ENCODE measurements at regions not wholly inside any gene's neighbourhood (a gene's known extent, or its start where the extent isn't known, plus 50 kb on each side); places are given as distances from the start of the nearest gene placed in this dataset.
A peak's percentile ranks its signal among the peaks of the same experiment; 100 is the strongest.

DNA sequence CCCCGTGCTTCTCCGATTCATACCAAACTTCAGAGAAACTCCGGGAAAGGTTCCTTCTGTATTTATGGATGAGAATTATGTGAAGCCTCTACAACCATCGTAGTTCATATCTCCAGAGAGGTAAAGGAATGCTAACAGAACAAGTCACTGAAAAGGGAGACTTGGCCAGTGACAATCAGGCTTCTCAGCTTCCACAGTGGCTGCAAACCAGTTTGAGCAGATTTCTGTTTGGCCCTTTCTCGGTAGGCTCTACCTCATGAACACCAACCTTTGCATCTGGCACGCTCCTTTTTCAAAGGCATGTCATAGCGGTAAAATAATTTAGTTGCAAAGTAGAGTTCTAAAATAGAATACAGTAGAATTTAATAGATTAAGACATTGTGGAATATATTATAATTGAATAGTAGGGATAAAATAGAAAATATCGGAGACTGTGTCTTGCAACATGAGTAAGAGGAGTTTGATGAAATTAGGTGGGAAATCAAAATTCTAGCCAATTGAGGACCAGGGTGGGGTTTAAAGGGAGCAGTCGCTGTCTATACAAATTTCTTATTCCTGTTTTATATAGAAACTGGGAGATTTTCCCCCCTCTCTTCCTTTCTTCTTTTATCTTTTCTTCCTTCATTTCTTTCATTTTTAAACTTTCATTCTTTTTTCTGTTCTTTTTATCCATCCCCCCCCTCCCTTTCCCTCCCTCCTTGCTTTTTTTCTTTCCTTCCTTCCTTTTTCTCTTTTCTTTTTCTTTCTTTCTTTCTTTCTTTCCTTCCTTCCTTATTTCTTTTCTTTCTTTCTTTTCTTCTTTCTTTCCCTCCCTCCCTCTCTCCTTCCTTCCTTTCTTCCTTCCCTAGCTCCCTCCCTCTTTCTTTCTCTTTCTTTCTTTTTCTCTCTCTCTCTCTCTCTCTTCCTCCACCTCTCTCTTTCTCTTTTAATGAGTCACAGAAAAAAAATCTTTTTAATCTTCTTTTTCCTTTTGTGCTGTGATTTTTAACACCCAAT, 161.5 kb upstream of the KLF6 start:
- peak overlapping the region in 1 of 2 donors; percentile 6 for H3K4me3 ChIP-seq (ENCODE audit: control insufficient read depth in 1 of 2, extremely low read depth in 1 of 2, low read length in 1 of 2)
- Mint-ChIP-seq H3K27ac (peak overlapping the region; percentile 67 to 85), H3K4me3 (peak overlapping the region; percentile 19 to 70 (median 44)), H3K4me1 (peaks cover 53 to 90% (median 62%) of the 10 kb centered on the region in 3 donors), H3K27me3 (no peaks in the 10 kb centered on the region), H3K9me3 (no peaks in the 10 kb centered on the region), H3K36me3 (no peaks in the 10 kb centered on the region)
- peaks cover 14 to 64% of the 10 kb centered on the region in 2 experiments for H3K4me1 ChIP-seq (ENCODE audit: control insufficient read depth in 1 of 2, extremely low read depth in 1 of 2, insufficient read depth in 2 of 2, low read length in 2 of 2)
- POLR2A ChIA-PET, result interaction anchor here in 1 of 2 donors (1.5 kb wide), 1 partner anchor 161 kb away, joined by 8 read pairs; the partner anchor contains the start of gene KLF6
- no peaks in the 10 kb centered on the region for H3K36me3 ChIP-seq (ENCODE audit: control insufficient read depth in 2 of 2, extremely low read depth in 1 of 2, insufficient read depth in 1 of 2, low read length in 1 of 2)
- peak in 1 of 35 experiments; percentile 28 for DNase-seq
- WGBS (ENCODE audit: insufficient coverage), result 100% methylated on average over 2 of the region's 9 CpGs
- CTCF ChIA-PET, result interaction anchor here in 1 of 2 donors (0.6 to 0.8 kb wide), 4 partner anchors 14 to 195 kb away, joined by 3 to 4 read pairs (median 4); no protein-coding TSS in a partner anchor
- no peaks in the 10 kb centered on the region for H3K27me3 ChIP-seq (replicated peaks in 1 of 2; ENCODE audit: control insufficient read depth in 2 of 2, extremely low read depth in 1 of 2, insufficient read depth in 2 of 2, low read length in 1 of 2)
- H3K27ac ChIP-seq (ENCODE audit: low read length), result peak overlapping the region; percentile 89
- peak in 1 of 4 experiments; percentile 3 for ATAC-seq (replicated peaks in 1 of 4)
- no peaks in the 10 kb centered on the region for H3K9me3 ChIP-seq

GRCh38 chr10:3945026-3945425, 160.0 kb upstream of the KLF6 start:
- Mint-ChIP-seq H3K27ac (peak overlapping the region; percentile 67 to 84), H3K27me3 (no peaks in the 10 kb centered on the region), H3K4me1 (peaks cover 45 to 79% (median 49%) of the 10 kb centered on the region in 3 donors), H3K36me3 (no peaks in the 10 kb centered on the region), H3K9me3 (no peaks in the 10 kb centered on the region), H3K4me3 (no peak overlapping the region)
- Histone ChIP-seq H3K27ac (ENCODE audit: low read length) (peak overlapping the region; percentile 6), H3K27me3 (replicated peaks in 1 of 2; ENCODE audit: control insufficient read depth in 2 of 2, extremely low read depth in 1 of 2, insufficient read depth in 2 of 2, low read length in 1 of 2) (no peaks in the 10 kb centered on the region), H3K4me1 (ENCODE audit: control insufficient read depth in 1 of 2, extremely low read depth in 1 of 2, insufficient read depth in 2 of 2, low read length in 2 of 2) (peaks cover 12 to 56% of the 10 kb centered on the region in 2 experiments), H3K4me3 (ENCODE audit: control insufficient read depth in 1 of 2, extremely low read depth in 1 of 2, low read length in 1 of 2) (no peak overlapping the region), H3K9me3 (no peaks in the 10 kb centered on the region), H3K36me3 (ENCODE audit: control insufficient read depth in 2 of 2, extremely low read depth in 1 of 2, insufficient read depth in 1 of 2, low read length in 1 of 2) (no peaks in the 10 kb centered on the region)
- WGBS (ENCODE audit: insufficient coverage), result 100% methylated on average over 2 of the region's 5 CpGs
- CTCF ChIA-PET, result interaction anchor here (0.5 to 0.6 kb wide), 2 partner anchors 173 to 178 kb away, joined by 3 read pairs; no protein-coding TSS in a partner anchor
- ATAC-seq (replicated peaks in 1 of 4), result no peak
- no peak for DNase-seq
- POLR2A ChIA-PET, result interaction anchor here in 1 of 2 donors (0.6 kb wide), 1 partner anchor 45 kb away, joined by 8 read pairs; no protein-coding TSS in a partner anchor

GRCh38 chr10:3944591-3944990, 159.6 kb upstream of the KLF6 start:
- Histone ChIP-seq H3K36me3 (ENCODE audit: control insufficient read depth in 2 of 2, extremely low read depth in 1 of 2, insufficient read depth in 1 of 2, low read length in 1 of 2) (no peaks in the 10 kb centered on the region), H3K27me3 (replicated peaks in 1 of 2; ENCODE audit: control insufficient read depth in 2 of 2, extremely low read depth in 1 of 2, insufficient read depth in 2 of 2, low read length in 1 of 2) (no peaks in the 10 kb centered on the region), H3K27ac (ENCODE audit: low read length) (no peak overlapping the region), H3K4me1 (ENCODE audit: control insufficient read depth in 1 of 2, extremely low read depth in 1 of 2, insufficient read depth in 2 of 2, low read length in 2 of 2) (peaks cover 12 to 52% of the 10 kb centered on the region in 2 experiments), H3K4me3 (ENCODE audit: control insufficient read depth in 1 of 2, extremely low read depth in 1 of 2, low read length in 1 of 2) (no peak overlapping the region), H3K9me3 (no peaks in the 10 kb centered on the region)
- Mint-ChIP-seq H3K27me3 (no peaks in the 10 kb centered on the region), H3K9me3 (no peaks in the 10 kb centered on the region), H3K27ac (peak overlapping the region; percentile 67 to 84), H3K4me1 (peaks cover 44 to 75% (median 45%) of the 10 kb centered on the region in 3 donors), H3K36me3 (no peaks in the 10 kb centered on the region), H3K4me3 (no peak overlapping the region)
- ATAC-seq (replicated peaks in 1 of 4) (no peak), DNase-seq (no peak)
- CTCF ChIA-PET, result interaction anchor here (0.5 to 0.6 kb wide), 2 partner anchors 172 to 178 kb away, joined by 3 read pairs; no protein-coding TSS in a partner anchor
- POLR2A ChIA-PET, result interaction anchor here in 1 of 2 donors (0.6 kb wide), 1 partner anchor 45 kb away, joined by 8 read pairs; no protein-coding TSS in a partner anchor
- no CpG with 5 or more reads among the region's 2 CpGs for WGBS (ENCODE audit: insufficient coverage)

- 100% methylated on average over 2 of the region's 3 CpGs for WGBS (ENCODE audit: insufficient coverage)
- Histone ChIP-seq H3K36me3 (ENCODE audit: control insufficient read depth in 2 of 2, extremely low read depth in 1 of 2, insufficient read depth in 1 of 2, low read length in 1 of 2) (no peaks in the 10 kb centered on the region), H3K4me3 (ENCODE audit: control insufficient read depth in 1 of 2, extremely low read depth in 1 of 2, low read length in 1 of 2) (no peak overlapping the region), H3K27me3 (replicated peaks in 1 of 2; ENCODE audit: control insufficient read depth in 2 of 2, extremely low read depth in 1 of 2, insufficient read depth in 2 of 2, low read length in 1 of 2) (no peaks in the 10 kb centered on the region), H3K4me1 (ENCODE audit: control insufficient read depth in 1 of 2, extremely low read depth in 1 of 2, insufficient read depth in 2 of 2, low read length in 2 of 2) (peaks cover 7 to 45% of the 10 kb centered on the region in 2 experiments), H3K9me3 (no peaks in the 10 kb centered on the region), H3K27ac (ENCODE audit: low read length) (no peak overlapping the region)
- Mint-ChIP-seq H3K27me3 (no peaks in the 10 kb centered on the region), H3K4me3 (peak overlapping the region; percentile 0 to 58 (median 6)), H3K27ac (peak overlapping the region; percentile 83 to 91), H3K36me3 (no peaks in the 10 kb centered on the region), H3K9me3 (no peaks in the 10 kb centered on the region), H3K4me1 (peaks cover 37 to 67% (median 40%) of the 10 kb centered on the region in 3 donors)
- CTCF ChIA-PET, result no interaction called here
- DNase-seq (no peak), ATAC-seq (replicated peaks in 1 of 4) (no peak)
- POLR2A ChIA-PET, result no interaction called here
Observed at GRCh38 chr10:3943695-3944257, 158.8 kb upstream of the KLF6 start.

DNA sequence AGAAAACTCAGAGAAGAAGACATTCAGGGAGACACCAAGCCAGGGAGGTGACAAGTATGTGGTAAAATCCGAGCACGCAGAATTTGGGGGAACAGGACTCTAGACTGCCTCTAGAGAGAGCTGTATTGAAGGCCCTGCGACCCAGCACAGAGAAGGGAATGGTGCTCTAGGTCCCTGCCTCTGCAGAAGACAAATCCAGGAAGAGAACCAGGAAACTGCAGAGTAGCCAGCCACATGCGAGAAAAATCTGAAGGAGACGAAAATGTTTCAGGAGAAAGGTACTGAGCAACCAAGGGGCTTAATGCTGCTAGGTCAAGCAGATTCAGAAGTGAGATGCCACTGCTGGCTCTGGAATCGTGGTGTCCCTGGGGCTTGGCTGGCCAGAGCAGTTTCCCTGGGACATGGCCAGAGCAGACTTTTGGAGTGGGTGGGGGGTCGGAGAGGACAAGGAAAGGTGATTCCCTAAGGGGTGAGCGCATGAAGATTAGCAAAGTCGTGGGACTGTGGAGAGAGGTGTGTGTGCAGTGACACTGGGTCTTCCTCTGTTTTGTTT, 158.0 kb upstream of the KLF6 start:
- Mint-ChIP-seq H3K36me3 (no peaks in the 10 kb centered on the region), H3K4me3 (peak overlapping the region in 2 of 3 donors; percentile 0 to 58), H3K27ac (peak overlapping the region; percentile 83 to 91), H3K9me3 (no peaks in the 10 kb centered on the region), H3K4me1 (peaks cover 30 to 59% (median 34%) of the 10 kb centered on the region in 3 donors), H3K27me3 (no peaks in the 10 kb centered on the region)
- Histone ChIP-seq H3K36me3 (ENCODE audit: control insufficient read depth in 2 of 2, extremely low read depth in 1 of 2, insufficient read depth in 1 of 2, low read length in 1 of 2) (no peaks in the 10 kb centered on the region), H3K27ac (ENCODE audit: low read length) (peak overlapping the region; percentile 37), H3K9me3 (no peaks in the 10 kb centered on the region), H3K4me1 (ENCODE audit: control insufficient read depth in 1 of 2, extremely low read depth in 1 of 2, insufficient read depth in 2 of 2, low read length in 2 of 2) (peaks cover 6 to 38% of the 10 kb centered on the region in 2 experiments), H3K4me3 (ENCODE audit: control insufficient read depth in 1 of 2, extremely low read depth in 1 of 2, low read length in 1 of 2) (no peak overlapping the region), H3K27me3 (replicated peaks in 1 of 2; ENCODE audit: control insufficient read depth in 2 of 2, extremely low read depth in 1 of 2, insufficient read depth in 2 of 2, low read length in 1 of 2) (no peaks in the 10 kb centered on the region)
- DNase-seq (no peak), ATAC-seq (replicated peaks in 1 of 4) (peak in 1 of 4 experiments; percentile 14)
- WGBS (ENCODE audit: insufficient coverage), result 88% methylated on average over 9 of the region's 9 CpGs
- POLR2A ChIA-PET, result no interaction called here
- CTCF ChIA-PET, result interaction anchor here in 1 of 2 donors (0.6 kb wide), 1 partner anchor 11 kb away, joined by 3 read pairs; no protein-coding TSS in a partner anchor

DNA sequence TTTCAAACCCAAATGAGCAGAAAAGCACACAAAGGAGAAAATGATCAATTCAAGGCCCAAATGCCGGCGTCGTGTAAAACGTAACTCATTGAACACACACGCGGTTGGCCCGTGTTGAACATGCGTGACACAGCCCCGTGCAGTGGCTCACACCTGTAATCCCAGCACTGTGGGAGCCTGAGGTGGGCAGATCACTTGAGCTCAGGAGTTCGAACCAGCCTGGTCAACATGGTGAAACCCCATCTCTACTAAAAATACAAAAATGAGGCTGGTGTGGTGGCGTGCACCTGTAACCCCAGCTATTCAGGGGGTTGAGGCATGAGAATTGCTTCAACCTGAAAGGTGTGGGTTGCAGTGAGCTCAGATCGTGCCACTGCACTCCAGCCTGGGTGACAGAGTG, 156.7 kb upstream of the KLF6 start:
- no peak overlapping the region for H3K27ac ChIP-seq (ENCODE audit: low read length)
- Mint-ChIP-seq H3K27ac (peak overlapping the region; percentile 83 to 91), H3K4me1 (peaks cover 23 to 51% (median 37%) of the 10 kb centered on the region in 3 donors), H3K4me3 (no peak overlapping the region), H3K27me3 (no peaks in the 10 kb centered on the region), H3K36me3 (no peaks in the 10 kb centered on the region), H3K9me3 (peaks cover 0 to 5% (median 0%) of the 10 kb centered on the region in 3 donors)
- POLR2A ChIA-PET, result no interaction called here
- CTCF ChIA-PET, result no interaction called here
- H3K4me1 ChIP-seq (ENCODE audit: control insufficient read depth in 1 of 2, extremely low read depth in 1 of 2, insufficient read depth in 2 of 2, low read length in 2 of 2), result peaks cover 6 to 30% of the 10 kb centered on the region in 2 experiments
- DNase-seq (no peak), ATAC-seq (replicated peaks in 1 of 4) (no peak)
- no peaks in the 10 kb centered on the region for H3K9me3 ChIP-seq
- 95% methylated on average over 8 of the region's 12 CpGs for WGBS (ENCODE audit: insufficient coverage)
- H3K36me3 ChIP-seq (ENCODE audit: control insufficient read depth in 2 of 2, extremely low read depth in 1 of 2, insufficient read depth in 1 of 2, low read length in 1 of 2), result no peaks in the 10 kb centered on the region
- H3K27me3 ChIP-seq (replicated peaks in 1 of 2; ENCODE audit: control insufficient read depth in 2 of 2, extremely low read depth in 1 of 2, insufficient read depth in 2 of 2, low read length in 1 of 2), result no peaks in the 10 kb centered on the region
- H3K4me3 ChIP-seq (ENCODE audit: control insufficient read depth in 1 of 2, extremely low read depth in 1 of 2, low read length in 1 of 2), result no peak overlapping the region
